HepG2 (cell line): ENCODE measurements at regions not wholly inside any gene's neighbourhood (a gene's known extent, or its start where the extent isn't known, plus 50 kb on each side); places are given as distances from the start of the nearest gene placed in this dataset.

ENCODE experiments used
- ATAC-seq: fragments of 200-7000 bp; cut with Tn5 transposase; 3 replicates; pipeline ENCODE4 v1.9.1; 2020; ENCODE audit warnings: mild to moderate bottlenecking, moderate library complexity
- BruUV-seq: library from RNA; stranded (reverse); fragments of 400-500 nt; replicated peaks from 2 replicates; lab custom pipeline; 2021; lab: Mats Ljungman, UMichigan
- CTCF ChIA-PET: fragments of 300-600 bp; formaldehyde crosslinking; extraction: SDS; loops from one replicate; lab custom pipeline; 2021; ENCODE audit warnings: low total read pairs, inconsistent platforms, low intra/inter-chr PET ratio; lab: Yijun Ruan, JAX
- POLR2A ChIA-PET: fragments of 350-600 bp; sonication (Branson Sonifier 250); formaldehyde crosslinking; loops from one replicate; lab custom pipeline; 2020; ENCODE audit warnings: antibody characterized with exemption, inconsistent platforms; lab: Yijun Ruan, JAX
- DNase-seq: peaks from one replicate; pipeline ENCODE4 v3.0.0-alpha.2; 2015; ENCODE audit warnings: low spot score
- FAIRE-seq: peaks from 3 replicates; lab custom pipeline; 2011; peaks lifted over from hg19 to GRCh38; lab: Jason Lieb, UNC
- H2AFZ ChIP-seq: one replicate; pipeline ENCODE4 v1.6.1; 2011; ENCODE audit warnings: low read length, inconsistent platforms
- H3K27ac ChIP-seq: fragments of 300-600 bp; 3 replicates; pipeline ENCODE4 v1.8.0; 2011; ENCODE audit warnings: mixed run types, mild to moderate bottlenecking, mixed read lengths, low read length, inconsistent platforms; ENCODE audit not compliant: insufficient read depth; ENCODE audit errors: extremely low read length
- H3K27me3 ChIP-seq, 2 experiments: fragments of 200-600 bp in 1 of 2; 2 replicates in 1 of 2; 3 replicates in 1 of 2; pipeline versions ENCODE4 v1.6.0 to v1.8.0; 2011; ENCODE audit warnings: low read length in 2 of 2, mild to moderate bottlenecking in 2 of 2, moderate library complexity in 2 of 2, inconsistent platforms in 1 of 2; ENCODE audit not compliant: insufficient read depth in 2 of 2, control insufficient read depth in 1 of 2
- H3K36me3 ChIP-seq, 2 experiments: fragments of 200-600 bp in 1 of 2; replicated peaks in 1 of 2; 2 replicates in 1 of 2; 3 replicates in 1 of 2; pipeline versions ENCODE4 v1.5.1 to v1.8.0; 2011; ENCODE audit warnings: low read length in 2 of 2, inconsistent platforms in 1 of 2; ENCODE audit not compliant: insufficient read depth in 2 of 2, control insufficient read depth in 1 of 2
- H3K4me1 ChIP-seq: 2 replicates; pipeline ENCODE4 v1.5.1; 2012; ENCODE audit warnings: low read length, inconsistent platforms; ENCODE audit not compliant: insufficient read depth
- H3K4me2 ChIP-seq: 2 replicates; pipeline ENCODE4 v1.6.0; 2011; ENCODE audit warnings: low read depth, low read length, inconsistent platforms
- H3K4me3 ChIP-seq, 3 experiments: fragments of 200-600 bp in 1 of 3; sonication (generic), shearing (Covaris generic) in 1 of 3; replicated peaks in 1 of 3; 2 replicates each; pipeline ENCODE4 v1.5.1; 2011 to 2016; ENCODE audit warnings: low read length in 3 of 3, inconsistent platforms in 2 of 3, low read depth in 2 of 3, mild to moderate bottlenecking in 2 of 3, control low read depth in 1 of 3, mixed read lengths in 1 of 3; ENCODE audit not compliant: insufficient read depth in 1 of 3
- H3K79me2 ChIP-seq: one replicate; pipeline ENCODE4 v1.6.1; 2011; ENCODE audit warnings: low read length, inconsistent platforms; ENCODE audit not compliant: insufficient read depth
- H3K9ac ChIP-seq: 2 replicates; pipeline ENCODE4 v1.6.0; 2011; ENCODE audit warnings: mild to moderate bottlenecking, low read depth, low read length, inconsistent platforms; ENCODE audit not compliant: insufficient read depth
- H3K9me3 ChIP-seq: 2 replicates; pipeline ENCODE4 v1.5.1; 2012; ENCODE audit warnings: mild to moderate bottlenecking, low read length
- H4K20me1 ChIP-seq: 2 replicates; pipeline ENCODE4 v1.6.0; 2011; ENCODE audit warnings: inconsistent platforms, mild to moderate bottlenecking, low read length, moderate library complexity; ENCODE audit not compliant: insufficient read depth
- KDM2A ChIP-seq: sonication (generic); formaldehyde crosslinking; IDR thresholded peaks from 2 replicates; pipeline ENCODE4 v1.4.0; 2020; ENCODE audit warnings: low read depth, missing genetic modification reagents, borderline replicate concordance
- MLX ChIP-seq: IDR thresholded peaks from 2 replicates; pipeline ENCODE4 v1.6.1; 2016
- RNF219 ChIP-seq: sonication (generic); formaldehyde crosslinking; IDR thresholded peaks from 2 replicates; pipeline ENCODE4 v1.5.0; 2020; ENCODE audit warnings: mild to moderate bottlenecking, missing genetic modification reagents
- TBX2 ChIP-seq: sonication (generic); formaldehyde crosslinking; IDR thresholded peaks from 2 replicates; pipeline ENCODE4 v1.5.0; 2020; ENCODE audit warnings: missing genetic modification reagents, mild to moderate bottlenecking, borderline replicate concordance
- ZUFSP ChIP-seq: sonication (generic); formaldehyde crosslinking; IDR thresholded peaks from 2 replicates; pipeline ENCODE4 v1.9.0; 2021; ENCODE audit warnings: missing genetic modification reagents, mild to moderate bottlenecking, borderline replicate concordance
- in situ Hi-C: cut with HindIII; loops from 2 replicates; pipeline ENCODE4 v1.10.0; 2017; ENCODE audit warnings: low pct_unique_long_range_greater_than_20kb; ENCODE audit not compliant: extremely low pct_ligation_motif_present
- intact Hi-C: fragments of 100-400 bp; cut with micrococcal nuclease; formaldehyde crosslinking; loops from one replicate; pipeline ENCODE4 v1.10.0; 2022; ENCODE audit not compliant: unreplicated experiment
- TF ChIP-seq, protein P1 (sequence below): sonication (generic); formaldehyde crosslinking; IDR thresholded peaks from 2 replicates; pipeline ENCODE4 v1.8.0; 2022; ENCODE audit warnings: mild to moderate bottlenecking, missing genetic modification reagents; ENCODE audit not compliant: insufficient replicate concordance
- TF ChIP-seq, protein P2 (sequence below): sonication (generic); formaldehyde crosslinking; IDR thresholded peaks from 2 replicates; pipeline ENCODE4 v1.4.0; 2020; ENCODE audit warnings: missing genetic modification reagents

DNA sequence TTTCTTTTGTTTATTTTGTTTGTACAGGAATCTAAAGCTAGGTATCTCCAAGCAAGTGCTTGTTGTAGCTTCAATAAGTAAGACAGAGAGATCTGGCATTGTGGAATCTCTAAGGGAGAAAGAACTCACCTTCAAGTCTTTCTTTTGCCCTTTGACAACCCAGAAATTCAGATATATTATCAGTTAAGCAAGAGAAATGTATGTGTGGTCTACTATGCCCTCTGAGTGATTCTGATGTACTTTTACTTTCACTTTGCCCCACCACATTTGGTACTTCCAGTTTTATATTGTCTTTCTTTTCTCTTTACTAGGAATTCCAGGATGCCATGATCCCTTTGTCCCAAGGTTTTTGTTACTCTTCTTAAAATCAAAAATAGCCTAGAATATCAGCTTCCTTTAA, 259.6 kb upstream of the PIK3C3 start:
- Histone ChIP-seq H3K36me3 (no peaks in the 10 kb centered on the region), H3K9ac (no peak overlapping the region), H3K9me3 (no peaks in the 10 kb centered on the region), H3K4me1 (no peaks in the 10 kb centered on the region), H3K4me2 (no peak overlapping the region), H4K20me1 (no peaks in the 10 kb centered on the region), H3K79me2 (no peaks in the 10 kb centered on the region), H2AFZ (no peak overlapping the region), H3K4me3 (no peak overlapping the region), H3K27ac (no peak overlapping the region), H3K27me3 (no peaks in the 10 kb centered on the region; a peak in 1 of 5 replicates)
- FAIRE-seq = no peak
- ATAC-seq = no peak
- TF ChIP-seq, protein P1, sequence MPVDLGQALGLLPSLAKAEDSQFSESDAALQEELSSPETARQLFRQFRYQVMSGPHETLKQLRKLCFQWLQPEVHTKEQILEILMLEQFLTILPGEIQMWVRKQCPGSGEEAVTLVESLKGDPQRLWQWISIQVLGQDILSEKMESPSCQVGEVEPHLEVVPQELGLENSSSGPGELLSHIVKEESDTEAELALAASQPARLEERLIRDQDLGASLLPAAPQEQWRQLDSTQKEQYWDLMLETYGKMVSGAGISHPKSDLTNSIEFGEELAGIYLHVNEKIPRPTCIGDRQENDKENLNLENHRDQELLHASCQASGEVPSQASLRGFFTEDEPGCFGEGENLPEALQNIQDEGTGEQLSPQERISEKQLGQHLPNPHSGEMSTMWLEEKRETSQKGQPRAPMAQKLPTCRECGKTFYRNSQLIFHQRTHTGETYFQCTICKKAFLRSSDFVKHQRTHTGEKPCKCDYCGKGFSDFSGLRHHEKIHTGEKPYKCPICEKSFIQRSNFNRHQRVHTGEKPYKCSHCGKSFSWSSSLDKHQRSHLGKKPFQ (CRISPR knock-in tag) = no peak
- TF ChIP-seq RNF219 (CRISPR knock-in tag) (no peak), TBX2 (CRISPR knock-in tag) (no peak), ZUFSP (CRISPR knock-in tag) (no peak), MLX (CRISPR knock-in tag) (no peak), KDM2A (CRISPR knock-in tag) (no peak)
- TF ChIP-seq, protein P2, sequence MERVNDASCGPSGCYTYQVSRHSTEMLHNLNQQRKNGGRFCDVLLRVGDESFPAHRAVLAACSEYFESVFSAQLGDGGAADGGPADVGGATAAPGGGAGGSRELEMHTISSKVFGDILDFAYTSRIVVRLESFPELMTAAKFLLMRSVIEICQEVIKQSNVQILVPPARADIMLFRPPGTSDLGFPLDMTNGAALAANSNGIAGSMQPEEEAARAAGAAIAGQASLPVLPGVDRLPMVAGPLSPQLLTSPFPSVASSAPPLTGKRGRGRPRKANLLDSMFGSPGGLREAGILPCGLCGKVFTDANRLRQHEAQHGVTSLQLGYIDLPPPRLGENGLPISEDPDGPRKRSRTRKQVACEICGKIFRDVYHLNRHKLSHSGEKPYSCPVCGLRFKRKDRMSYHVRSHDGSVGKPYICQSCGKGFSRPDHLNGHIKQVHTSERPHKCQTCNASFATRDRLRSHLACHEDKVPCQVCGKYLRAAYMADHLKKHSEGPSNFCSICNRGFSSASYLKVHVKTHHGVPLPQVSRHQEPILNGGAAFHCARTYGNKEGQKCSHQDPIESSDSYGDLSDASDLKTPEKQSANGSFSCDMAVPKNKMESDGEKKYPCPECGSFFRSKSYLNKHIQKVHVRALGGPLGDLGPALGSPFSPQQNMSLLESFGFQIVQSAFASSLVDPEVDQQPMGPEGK (CRISPR knock-in tag) = no peak
- intact Hi-C loops = no loop called here
- BruUV-seq = no TSS peak
- POLR2A ChIA-PET = no interaction called here
- DNase-seq = no peak
- CTCF ChIA-PET = no interaction called here
- in situ Hi-C loops = no loop called here
